HG03457 (cell line): ENCODE measurements at regions not wholly inside any gene's neighbourhood (a gene's known extent, or its start where the extent isn't known, plus 50 kb on each side); places are given as distances from the start of the nearest gene placed in this dataset.

Experiments
- ATAC-seq: cut with Tn5 transposase; IDR thresholded peaks from one replicate; pipeline ENCODE4 v1.9.1; 2021; ENCODE audit warnings: moderate number of reproducible peaks; ENCODE audit not compliant: unreplicated experiment

- no peak for ATAC-seq
These were observed 266.9 kb upstream of the IGF1R start for GRCh38 chr15:98381446-98381845.

GRCh38 chr15:98382139-98382538 is 266.2 kb upstream of the IGF1R start:
- ATAC-seq = no peak

DNA sequence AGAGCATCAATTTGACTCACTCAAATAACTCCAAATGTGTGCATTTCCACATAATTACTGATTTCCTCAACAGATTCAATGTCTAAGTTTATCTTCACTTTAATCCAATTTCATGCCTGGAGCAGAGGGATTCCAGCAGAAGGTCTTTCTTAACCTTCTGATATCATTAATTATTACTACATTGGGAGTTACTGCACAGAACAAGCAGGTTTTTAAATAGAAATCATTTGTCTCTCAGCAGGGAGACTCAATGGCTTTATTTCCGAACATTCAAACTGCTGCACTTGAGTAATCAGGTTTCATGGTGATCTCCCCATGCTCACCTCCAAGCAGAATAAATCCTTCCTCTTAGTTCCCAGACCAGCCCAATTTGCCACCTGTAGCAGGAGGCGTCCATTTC is 264.8 kb upstream of the IGF1R start:
- ATAC-seq = no peak

GRCh38 chr15:98384328-98385029 is 263.9 kb upstream of the IGF1R start:
- ATAC-seq = no peak

DNA sequence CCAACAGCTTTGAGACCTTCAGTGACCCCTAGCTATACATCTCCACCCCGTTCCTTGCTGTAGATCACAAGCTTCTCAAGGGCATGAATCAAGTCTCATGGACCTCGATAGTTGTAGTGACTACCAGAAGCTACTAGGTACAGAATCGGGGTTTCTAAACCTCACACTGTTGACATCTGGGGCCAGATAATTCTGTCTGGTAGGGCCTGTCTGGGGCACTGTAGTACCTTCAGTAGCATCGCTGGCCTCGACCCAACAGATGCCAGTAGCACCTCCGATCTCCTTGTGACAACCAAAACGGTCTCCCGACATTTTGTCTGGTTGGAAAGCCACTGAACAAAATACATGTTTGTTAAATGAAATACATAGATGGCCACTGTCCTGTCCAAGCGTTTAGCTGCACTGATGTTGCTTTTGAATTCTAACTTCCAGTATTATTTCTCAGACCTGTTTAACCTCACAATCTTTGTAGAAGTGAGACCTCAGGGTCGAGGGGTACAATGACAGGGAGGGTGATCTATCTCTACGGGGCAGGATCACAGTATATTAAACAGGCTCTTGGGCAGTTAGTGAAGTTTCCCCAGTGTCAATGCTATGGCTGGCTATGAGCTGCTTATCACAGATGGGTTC is 262.5 kb upstream of the IGF1R start:
- ATAC-seq = no peak

DNA sequence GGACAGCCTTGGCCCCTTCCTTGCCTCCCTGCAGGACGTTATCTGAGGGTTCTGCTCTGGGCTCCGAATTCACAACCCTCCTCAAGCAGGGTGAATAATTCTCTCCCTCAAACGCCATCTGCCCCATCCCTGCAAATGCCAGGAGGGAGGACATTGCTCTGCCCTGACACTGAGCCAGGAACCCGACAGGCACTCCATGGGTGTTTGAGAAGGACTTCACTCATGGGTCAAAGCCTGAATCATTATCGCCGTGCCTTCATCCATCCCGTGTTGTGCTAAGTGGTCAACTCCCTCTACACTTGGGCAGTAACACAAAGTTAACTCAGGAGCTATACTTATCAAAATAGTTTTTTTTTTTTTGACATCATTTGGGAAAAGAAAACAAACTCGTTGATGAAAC is 261.8 kb upstream of the IGF1R start:
- ATAC-seq = no peak

- no peak for ATAC-seq
These were observed 260.5 kb upstream of the IGF1R start for GRCh38 chr15:98387866-98388265.

DNA sequence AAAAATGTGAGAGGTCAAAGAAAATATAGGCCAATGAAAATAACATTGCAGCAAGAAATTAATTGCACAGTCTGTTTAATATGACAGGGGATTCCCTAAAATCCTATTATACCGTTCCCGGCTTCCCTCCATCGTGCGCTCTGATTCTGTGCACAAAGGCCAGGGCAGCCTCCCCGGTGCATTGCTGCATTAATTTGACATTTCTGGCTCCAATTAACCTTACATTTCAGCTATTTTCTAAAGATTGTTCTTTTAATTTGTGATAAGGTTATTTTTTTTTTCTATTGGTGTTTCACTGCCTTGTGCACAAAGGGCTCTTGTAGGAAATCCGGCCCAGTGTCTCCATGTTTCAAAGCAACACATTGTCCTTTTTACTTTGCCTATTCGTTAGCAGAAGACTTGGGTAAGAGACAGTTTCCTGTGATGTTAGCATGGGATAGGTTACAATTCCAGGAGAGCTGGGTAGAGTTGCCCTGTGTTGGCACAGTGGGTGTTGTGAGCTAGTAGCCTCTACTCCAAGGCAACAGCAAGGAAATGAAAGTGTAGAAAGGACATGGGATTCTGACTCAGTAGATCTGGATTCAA is 257.3 kb upstream of the IGF1R start:
- ATAC-seq = no peak

- ATAC-seq = no peak
These were observed 256.8 kb upstream of the IGF1R start for GRCh38 chr15:98391568-98391967.

- no peak for ATAC-seq
These were observed 254.9 kb upstream of the IGF1R start for GRCh38 chr15:98393471-98393870.

- no peak for ATAC-seq
These were observed 253.8 kb upstream of the IGF1R start for GRCh38 chr15:98394546-98394945.

GRCh38 chr15:98395974-98396610 is 252.2 kb upstream of the IGF1R start:
- ATAC-seq = no peak

GRCh38 chr15:98397419-98397818 is 250.9 kb upstream of the IGF1R start:
- no peak for ATAC-seq

- no peak for ATAC-seq
These were observed 250.3 kb upstream of the IGF1R start for GRCh38 chr15:98398056-98398455.

GRCh38 chr15:98398886-98399285 is 249.5 kb upstream of the IGF1R start:
- no peak for ATAC-seq

DNA sequence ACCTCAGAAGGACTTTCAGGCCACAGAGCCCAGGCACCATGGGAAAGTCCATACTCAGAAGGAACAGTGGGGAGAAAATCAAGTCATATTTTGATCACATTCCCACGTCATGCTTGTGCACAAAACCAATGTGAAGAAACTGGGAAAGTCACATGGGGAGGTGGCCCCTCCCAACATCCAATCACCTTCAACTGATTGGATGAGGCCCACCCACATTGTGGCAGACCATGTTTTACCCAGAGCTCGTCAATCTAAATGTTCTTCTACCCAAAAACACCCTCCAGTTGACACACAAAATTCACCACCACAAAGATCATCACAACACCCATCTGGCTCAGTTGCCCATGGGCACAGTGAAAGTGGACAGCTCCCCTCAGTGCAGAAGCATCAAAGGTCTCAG is 248.2 kb upstream of the IGF1R start:
- no peak for ATAC-seq

DNA sequence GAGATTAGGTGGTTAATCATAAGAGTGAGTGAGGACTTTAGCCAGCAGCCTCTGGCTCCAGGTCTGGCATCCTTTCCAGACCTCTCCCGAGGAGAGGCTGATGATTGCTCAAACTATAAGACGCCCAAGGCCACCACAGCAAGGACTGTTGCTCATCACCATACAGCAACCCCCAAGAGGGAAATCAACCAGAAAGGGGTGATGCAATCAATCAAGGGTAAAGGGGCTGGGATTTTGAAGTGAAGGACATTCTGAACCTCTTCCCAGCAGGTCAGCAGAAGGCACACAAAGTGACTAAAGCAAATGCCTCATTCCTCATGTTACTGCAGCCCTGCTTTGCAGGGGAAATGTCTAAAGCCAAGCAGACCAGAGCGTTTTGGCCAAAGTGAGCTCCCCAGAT is 247.3 kb upstream of the IGF1R start:
- no peak for ATAC-seq

DNA sequence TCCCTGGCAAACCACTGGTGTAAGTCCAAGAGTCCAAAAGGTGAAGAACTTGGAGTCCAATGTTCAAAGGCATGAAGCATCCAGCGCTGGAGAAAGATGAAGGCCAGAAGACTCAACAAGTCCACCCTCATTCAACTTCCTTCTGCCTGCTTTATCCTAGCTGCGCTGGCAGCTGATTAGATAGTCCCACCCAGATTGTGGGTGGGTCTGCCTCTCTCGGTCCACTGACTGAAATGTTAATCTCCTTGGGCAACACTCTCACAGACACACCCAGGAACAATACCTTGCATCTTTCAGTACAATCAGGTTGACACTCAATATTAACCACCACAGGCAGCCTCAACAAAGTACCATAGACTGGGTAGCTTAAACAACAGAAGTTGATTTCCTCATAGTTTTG is 245.9 kb upstream of the IGF1R start:
- no peak for ATAC-seq

GRCh38 chr15:98403169-98403568 is 245.2 kb upstream of the IGF1R start:
- ATAC-seq = no peak

DNA sequence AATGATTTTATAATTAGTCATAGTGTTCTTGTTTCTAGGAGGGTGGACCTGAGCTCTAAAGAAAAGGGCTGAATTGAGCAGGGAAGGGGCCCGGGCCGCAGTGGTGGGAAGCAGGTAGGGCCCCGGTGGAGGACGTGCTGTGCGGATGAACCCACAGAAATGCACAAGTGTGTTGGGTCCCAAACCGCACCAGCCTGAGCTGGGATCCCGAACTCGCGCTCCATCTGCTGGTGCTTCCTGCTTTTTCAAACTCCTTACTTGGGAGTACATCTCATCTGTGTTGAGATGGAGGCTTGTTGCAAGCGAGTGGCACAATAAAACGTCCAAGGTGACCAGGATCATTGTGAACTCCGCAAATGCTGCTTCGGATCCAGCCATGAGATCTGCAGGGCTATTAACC is 244.8 kb upstream of the IGF1R start:
- ATAC-seq = no peak

DNA sequence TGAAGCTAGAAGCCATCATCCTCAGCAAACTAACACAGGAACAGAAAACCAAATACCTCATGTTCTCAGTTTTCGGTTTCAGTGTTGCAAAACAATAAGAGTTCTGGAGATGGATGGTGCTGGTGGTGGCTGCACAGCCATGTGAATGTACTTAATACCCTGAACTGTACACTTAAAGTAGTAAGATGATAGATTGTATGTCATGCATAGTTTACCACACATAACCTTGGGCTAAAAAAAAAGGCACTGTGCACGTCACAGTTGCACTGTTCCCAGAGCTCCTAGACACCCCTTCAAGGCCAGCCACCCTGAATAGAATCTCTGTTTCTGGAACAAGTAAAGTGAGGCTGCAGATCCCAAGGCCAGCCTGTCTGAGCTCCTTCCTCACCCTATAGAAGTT is 243.3 kb upstream of the IGF1R start:
- no peak for ATAC-seq

DNA sequence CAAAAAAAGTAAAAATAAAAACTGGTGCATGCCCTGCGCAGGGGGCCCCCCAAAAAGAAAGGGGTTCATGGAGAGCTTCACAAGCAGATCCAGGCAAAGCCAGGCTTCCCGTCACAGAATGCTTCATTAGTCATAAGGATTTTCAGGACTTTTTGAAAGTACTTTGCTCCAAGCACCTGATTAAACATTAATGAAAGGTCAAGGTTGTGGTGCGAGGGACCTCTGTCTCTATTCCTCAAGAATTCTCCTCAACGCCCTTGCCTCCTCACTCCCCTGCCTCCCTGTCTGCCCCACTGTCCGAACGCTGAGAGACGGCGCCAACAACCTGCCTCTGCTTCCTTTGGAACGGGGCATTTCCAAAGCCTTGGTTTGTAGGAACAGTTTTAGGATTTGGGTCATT is 240.1 kb upstream of the IGF1R start:
- no peak for ATAC-seq
